HuH-7 (cell line): ENCODE measurements at regions not wholly inside any gene's neighbourhood (a gene's known extent, or its start where the extent isn't known, plus 50 kb on each side); places are given as distances from the start of the nearest gene placed in this dataset.
"Not testable (repeated sequence)": the region's sequence is repeated elsewhere in the genome, so short reads cannot be mapped to it uniquely, and the experiment has no call there.

Experiments
- DNase-seq: peaks from one replicate; pipeline ENCODE4 v3.0.0; 2011; ENCODE audit warnings: low spot score

DNA sequence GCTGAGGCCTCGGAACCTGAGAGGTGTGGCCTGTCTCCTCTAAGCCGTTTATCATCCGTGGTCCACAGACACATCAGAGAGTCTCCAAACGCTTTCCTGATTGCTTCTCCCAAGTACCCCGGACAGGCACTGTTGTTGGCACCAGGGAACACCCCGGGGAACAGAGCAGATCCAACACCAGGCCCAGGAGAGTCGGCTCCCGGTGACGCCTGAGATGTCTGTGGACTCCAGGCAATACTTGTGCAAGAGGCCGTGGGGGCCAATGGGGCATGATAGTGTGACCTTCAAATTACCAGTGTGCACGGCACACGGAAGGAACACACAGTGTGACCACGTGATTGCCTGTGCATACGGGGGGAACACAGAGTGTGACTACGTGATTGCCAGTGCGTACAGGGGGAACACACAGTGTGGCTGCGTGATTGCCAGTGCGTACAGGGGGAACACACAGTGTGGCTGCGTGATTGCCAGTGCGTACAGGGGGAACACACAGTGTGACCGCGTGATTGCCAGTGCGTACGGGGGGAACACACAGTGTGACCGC lies 136.6 kb downstream of the RTP5 start:
- not testable (repeated sequence) for DNase-seq

DNA sequence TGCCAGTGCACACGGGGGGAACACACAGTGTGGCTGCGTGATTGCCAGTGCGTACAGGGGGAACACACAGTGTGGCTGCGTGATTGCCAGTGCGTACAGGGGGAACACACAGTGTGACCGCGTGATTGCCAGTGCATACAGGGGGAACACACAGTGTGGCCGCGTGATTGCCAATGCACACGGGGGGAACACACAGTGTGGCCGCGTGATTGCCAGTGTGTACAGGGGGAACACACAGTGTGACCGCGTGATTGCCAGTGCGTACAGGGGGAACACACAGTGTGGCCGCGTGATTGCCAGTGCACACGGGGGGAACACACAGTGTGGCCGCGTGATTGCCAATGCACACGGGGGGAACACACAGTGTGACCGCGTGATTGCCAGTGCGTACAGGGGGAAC lies 139.4 kb downstream of the RTP5 start:
- not testable (repeated sequence) for DNase-seq

DNA sequence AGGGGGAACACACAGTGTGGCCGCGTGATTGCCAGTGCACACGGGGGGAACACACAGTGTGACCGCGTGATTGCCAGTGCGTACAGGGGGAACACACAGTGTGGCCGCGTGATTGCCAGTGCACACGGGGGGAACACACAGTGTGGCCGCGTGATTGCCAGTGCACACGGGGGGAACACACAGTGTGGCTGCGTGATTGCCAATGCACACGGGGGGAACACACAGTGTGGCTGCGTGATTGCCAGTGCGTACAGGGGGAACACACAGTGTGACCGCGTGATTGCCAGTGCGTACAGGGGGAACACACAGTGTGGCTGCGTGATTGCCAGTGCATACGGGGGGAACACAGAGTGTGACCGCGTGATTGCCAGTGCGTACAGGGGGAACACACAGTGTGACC lies 140.3 kb downstream of the RTP5 start:
- DNase-seq, result not testable (repeated sequence)

DNA sequence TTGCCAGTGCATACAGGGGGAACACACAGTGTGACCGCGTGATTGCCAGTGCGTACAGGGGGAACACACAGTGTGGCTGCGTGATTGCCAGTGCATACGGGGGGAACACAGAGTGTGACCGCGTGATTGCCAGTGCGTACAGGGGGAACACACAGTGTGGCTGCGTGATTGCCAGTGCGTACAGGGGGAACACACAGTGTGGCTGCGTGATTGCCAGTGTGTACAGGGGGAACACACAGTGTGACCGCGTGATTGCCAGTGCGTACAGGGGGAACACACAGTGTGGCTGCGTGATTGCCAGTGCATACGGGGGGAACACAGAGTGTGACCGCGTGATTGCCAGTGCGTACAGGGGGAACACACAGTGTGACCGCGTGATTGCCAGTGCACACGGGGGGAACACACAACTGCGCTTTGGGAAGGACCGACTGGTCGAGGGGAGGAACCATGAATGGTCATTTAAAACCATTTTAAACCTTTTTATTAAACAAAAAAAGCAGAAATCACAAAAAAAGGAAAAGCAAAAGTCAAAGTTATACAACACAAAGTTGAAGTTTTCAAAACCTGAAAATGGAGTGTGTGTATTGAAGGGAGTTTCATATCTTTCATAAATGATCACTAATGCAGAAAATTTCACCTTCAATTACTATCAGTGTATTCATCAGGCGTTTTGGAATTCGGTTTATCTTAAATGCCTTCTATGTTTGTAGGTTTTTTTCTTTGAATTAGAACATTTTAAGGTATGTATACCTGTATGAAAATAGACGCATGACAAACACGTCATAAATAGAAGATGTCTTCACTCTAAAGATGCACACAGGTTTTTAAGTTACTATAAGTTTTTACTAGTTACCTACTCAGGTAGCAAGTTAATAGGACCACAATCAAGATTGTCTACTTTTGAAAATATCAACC lies 141.0 kb downstream of the RTP5 start:
- not testable (repeated sequence) for DNase-seq

DNA sequence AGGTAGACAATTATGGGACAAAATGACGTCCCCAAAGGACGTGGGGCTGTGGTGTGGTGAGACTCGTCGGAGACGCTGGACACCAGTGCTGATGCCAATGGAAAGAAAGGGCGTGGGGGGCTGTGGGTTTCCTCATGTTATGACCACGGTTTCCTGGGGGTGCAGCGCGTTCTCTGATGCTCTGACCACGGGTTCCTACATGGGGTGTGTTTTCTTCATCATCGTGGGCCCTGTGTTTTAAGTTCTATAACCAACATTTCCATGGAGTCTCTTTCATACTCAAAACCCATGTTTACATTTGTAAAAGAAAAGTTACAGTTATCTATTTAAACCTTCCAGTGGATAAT lies 141.6 kb downstream of the RTP5 start:
- no peak for DNase-seq

DNA sequence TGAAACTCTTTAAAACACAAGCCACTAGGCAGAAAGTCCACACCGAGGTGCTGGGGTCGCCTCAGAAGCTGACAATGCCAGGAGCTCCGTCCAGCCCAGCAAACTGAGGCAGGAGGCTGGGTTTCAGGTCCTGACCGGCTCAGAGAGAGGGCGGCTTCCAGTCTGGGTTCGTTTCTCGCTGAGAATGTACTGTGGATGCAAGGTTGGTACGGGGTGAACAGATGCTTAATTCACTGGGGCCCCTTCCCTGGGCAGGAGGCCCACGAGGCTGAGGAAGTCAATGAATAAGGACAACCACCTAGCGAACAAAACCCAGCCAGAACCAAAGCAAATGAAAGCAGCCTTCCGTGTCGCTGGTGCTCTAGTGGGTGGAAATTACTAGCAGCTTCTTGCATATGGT lies 142.0 kb downstream of the RTP5 start:
- no peak for DNase-seq

DNA sequence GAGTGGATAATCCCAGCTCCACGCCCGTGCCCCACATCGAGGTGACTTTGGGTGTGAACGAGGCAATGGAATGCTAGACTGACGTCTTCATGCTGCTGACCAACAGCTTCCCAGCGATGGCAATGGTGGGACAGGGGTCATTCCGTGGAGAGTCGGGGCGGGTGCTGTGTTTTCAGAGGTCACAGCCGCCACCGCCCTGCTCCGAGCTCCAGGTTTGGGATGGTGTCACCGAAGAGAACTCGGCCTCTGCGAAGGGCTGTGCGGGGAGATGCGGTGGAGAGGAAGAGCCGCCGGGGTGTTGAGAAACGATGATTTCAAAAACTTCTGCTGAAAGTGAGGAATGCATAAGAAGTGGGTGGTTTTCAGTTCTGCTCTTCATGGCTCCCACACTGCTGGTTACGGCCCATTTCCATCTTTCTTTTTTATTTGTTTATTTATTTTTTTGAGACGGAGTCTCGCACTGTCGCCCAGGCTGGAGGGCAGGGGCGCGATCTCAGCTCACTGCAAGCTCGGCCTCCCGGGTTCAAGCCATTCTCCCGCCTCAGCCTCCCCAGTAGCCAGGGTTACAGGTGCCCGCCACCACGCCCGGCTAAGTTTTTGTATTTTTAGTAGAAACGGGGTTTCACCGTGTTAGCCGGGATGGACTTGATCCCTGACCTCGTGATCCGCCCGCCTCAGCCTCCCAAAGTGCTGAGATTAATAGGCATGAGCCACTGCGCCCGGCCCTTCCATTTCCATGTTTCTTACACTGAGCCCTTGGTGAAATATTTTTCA lies 142.6 kb downstream of the RTP5 start:
- no peak for DNase-seq

DNA sequence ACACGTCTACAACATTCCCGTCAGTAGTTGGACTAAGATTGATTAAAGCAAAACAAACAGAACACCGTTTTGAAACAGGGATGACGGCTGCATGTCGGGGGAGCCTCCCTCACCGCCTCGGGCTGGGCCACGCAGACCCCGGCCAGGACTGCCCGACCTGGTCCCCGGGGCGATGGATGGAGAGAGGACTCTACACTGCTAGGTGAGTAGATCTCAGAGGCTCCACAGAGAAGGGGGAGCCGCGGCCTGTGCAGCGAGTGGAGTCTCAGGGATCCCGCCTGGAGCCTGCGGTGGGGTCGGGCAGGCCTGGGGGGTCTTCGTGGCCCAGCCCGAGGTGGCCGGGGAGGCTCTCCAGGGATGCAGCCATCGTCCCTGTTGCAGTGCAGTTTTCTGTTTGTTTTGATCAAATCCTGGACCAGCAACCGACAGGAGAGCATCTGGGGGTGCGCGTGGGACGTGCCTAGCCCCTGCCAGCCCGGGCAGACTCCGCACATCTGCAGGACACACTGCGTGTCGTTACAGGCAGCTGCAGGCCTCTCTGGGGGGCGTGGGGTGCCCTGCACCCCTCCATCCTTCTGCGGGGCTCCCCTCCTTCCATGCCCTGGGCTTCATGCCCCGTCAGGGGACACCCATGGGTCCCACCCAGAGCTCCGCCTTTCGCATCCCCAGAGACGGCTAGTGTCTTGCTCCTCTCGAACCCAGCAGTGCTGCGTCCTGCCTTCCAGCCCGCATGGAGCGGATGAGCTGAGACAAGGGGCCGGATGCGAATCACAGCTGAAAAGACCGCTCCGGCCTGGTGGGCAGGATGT lies 143.6 kb downstream of the RTP5 start:
- no peak for DNase-seq

DNA sequence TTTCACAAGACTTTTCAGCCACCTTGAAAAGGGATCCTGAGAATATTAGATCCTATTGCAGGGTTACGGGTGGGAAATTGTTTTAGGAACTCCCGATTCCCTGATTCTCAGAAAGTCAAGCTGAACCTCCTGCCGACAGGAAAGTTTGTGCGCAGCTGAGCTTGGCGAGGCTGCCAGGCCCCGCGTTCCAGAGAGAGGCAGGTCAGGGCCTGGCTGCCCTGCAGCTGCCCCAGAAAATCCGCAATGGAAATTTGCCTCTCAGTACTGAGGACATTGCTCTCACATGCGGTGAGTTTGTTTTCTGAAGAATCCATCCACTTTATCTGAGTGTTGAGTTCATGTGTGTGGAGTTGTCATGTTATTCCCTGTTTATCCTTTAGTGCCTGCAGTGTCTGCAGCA lies 144.2 kb downstream of the RTP5 start:
- DNase-seq, result no peak

DNA sequence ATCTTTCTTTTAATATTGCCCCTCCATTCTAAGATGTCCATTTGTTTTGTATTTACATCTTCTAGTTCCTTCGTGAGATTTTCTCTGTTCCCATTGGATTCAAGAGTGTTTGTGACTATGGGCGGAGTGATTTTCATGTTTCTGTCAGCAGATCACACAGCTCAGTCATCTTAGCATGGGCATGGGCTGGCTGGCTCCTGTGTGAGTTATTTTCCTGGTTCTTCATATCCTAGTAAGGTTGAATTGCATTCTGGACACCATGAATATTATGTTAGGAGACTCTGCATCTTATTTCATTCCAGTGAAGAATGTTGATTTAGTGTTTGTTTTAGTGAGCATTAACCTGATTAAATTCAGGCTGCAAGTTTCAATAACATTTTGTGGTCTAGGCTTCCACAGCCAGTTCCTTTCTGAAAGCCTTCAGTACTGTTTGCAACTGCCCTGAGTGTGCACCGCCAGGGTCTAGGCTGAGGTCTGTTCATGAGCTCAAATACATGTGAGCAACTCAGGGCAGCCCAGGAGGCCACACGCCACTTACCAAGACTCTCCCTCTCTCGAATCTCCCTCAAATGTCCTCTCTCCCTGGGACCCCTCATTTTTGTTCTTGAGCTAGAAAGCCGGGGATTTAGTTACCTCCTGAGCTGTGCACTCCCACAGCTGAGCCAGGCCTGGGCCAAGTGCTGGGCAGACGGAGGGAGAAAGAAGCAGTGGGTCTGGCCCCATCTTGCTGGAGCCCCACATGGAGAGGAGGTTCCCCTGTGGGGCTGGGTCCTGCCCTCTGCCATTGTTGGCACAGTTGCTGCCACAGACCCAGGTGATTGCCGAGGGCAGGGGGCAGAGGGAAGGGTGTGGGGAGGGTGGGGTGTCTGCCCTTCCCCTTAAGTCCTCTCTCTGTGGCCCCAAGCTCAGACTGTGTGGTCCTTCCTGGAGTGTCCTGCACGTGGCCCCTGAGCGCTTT lies 145.9 kb downstream of the RTP5 start:
- DNase-seq, result no peak

DNA sequence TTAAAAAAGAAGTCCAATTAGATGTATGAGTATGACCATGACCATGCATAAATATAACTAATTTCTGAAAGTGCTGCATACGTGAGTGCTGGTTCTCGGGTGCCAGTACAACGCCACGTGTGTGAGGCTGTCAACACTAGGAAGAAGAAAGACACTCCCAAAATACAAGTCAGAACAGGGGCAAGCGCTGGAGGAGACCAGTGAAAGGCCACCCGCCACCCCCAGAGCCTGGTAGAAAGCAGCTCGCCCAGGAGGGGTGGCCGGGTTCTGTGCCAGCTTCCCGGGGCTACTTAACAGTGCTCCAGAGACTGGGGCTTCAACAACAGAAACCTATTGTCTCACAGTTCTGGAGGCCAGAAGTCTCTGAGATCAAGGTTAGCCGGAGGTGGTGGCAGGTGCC lies 147.6 kb downstream of the RTP5 start:
- DNase-seq, result no peak

DNA sequence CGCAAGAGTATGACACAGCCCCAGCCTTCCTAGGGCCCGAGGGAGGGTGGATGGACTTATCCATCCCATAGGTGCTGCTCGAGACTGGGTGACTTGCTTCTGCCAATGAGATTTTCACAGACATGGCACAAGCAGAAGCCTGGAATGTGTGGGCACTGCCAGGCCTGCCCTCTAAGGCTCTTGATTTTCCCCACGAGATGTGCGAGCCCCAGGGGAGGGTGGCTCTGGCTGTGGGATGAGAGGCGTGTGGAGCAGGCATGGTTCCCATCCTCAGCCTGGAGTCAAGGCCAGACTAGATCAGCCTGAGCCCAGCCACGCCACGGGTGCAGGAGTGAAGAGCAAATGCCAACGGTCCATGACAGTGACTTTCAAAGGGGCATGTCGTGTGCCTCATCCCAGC lies 148.9 kb downstream of the RTP5 start:
- not testable (repeated sequence) for DNase-seq

DNA sequence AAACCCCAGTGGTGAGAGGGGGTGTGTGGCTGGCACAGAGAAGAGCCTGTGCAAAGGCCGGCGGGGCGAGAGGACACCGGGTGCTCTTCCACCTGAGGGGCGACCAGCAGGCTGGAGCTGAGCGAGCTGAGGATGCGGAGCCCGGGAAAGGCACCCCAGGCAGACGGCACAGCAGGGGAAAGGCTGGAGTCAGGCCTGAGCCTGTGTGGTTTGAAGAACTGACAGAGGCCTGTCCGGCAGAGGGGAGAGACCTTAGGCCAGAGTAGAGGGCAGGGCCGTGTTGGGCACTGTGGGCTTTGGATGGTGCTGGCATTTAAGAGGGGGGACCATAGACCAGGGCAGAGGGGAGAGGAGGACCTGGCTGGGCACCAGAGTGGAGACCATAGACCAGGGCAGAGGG lies 149.8 kb downstream of the RTP5 start:
- DNase-seq, result no peak

DNA sequence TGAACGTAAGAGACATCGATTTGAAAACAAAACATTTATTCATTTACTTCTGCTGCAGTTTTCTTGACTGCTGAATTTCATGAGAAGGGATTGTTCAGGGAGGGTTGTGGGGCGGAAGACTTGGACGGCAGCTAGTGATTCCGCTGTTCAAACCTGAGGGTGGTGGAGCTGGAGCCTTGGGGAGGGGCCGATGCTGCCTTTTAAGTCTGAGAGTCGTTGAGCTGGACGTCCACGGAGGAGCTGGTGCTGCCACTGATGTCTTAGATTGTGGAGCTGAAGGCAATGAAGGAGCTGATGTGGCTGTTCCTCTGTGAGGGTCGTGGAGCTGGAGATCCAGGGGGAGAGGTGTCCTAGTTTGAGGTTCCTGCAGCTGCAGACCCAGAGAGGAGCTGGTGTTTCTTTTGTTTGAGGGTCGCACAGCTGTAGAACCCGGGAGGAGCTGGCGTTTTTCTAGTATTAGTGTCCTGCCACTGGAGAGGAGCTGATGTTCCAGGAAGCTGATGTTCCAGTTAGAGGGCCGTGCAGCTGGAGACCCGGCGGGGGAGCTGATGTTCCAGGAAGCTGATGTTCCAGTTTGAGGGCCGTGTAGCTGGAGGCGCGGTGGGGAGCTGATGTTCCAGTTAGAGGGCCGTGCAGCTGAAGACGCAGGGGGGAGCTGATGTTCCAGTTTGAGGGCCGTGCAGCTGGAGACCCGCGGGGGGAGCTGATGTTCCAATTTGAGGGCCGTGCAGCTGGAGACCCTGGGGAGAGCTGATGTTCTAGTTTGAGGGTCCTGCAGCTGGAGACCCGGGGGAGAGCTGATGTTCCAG lies 150.9 kb downstream of the RTP5 start:
- DNase-seq, result no peak

DNA sequence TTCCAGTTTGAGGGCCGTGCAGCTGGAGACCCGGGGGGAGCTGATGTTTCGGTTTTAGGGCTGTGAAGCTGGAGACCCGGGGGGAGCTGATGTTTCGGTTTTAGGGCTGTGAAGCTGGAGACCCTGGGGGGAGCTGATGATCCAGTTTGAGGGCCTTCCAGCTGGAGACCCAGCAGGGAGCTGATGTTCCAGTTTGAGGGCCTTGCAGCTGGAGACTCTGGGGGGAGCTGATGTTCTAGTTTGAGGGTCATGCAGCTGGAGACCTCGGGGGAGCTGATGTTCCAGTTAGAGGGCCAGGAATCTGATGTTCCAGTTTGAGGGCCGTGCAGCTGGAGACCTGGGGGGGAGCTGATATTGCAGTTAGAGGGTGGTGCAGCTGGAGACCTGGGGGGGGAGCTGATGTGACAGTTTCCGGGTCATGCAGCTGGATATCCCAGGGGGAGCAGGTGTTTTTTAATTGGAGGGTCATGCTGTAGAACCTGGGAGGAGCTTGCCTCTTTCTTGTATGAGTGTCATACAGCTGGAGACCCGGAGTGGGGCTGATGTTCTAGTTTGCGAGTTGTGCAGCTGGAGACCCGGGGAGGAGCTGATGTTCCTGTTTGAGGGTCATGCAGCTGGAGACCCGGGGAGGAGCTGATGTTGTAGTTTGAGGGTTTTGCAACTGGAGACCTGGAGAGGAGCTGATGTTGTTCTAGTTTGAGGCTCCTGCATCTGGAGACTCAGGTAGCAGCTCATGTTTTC lies 153.2 kb downstream of the RTP5 start:
- DNase-seq, result no peak

DNA sequence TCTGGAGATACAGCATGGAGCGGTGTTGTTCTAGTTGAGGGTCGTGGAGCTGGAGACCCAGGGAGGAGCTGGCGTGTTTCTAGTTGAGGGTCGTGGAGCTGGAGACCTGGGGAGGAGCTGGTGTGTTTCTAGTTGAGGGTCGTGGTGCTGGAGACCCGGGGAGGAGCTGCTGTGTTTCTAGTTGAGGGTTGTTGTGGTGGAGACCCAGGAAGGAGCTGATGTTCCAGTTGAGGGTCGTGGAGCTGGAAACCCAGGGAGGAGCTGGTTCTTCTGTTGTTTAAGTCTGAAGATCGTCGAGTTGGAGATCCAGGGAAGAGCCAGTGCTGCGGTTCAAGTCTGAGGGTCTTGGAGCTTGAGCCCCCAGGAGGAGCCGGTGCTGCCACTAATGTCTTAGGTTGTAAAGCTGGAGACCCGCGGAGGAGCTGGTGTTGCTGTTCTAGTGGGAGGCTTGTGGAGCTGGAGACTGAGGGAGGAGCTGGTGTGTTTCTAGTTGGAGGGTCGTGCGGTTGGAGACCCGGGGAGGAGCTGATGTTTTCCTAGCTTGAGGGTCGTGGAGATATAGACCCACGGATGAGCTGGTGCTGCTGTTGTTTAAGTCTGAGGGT lies 155.3 kb downstream of the RTP5 start:
- DNase-seq, result no peak

DNA sequence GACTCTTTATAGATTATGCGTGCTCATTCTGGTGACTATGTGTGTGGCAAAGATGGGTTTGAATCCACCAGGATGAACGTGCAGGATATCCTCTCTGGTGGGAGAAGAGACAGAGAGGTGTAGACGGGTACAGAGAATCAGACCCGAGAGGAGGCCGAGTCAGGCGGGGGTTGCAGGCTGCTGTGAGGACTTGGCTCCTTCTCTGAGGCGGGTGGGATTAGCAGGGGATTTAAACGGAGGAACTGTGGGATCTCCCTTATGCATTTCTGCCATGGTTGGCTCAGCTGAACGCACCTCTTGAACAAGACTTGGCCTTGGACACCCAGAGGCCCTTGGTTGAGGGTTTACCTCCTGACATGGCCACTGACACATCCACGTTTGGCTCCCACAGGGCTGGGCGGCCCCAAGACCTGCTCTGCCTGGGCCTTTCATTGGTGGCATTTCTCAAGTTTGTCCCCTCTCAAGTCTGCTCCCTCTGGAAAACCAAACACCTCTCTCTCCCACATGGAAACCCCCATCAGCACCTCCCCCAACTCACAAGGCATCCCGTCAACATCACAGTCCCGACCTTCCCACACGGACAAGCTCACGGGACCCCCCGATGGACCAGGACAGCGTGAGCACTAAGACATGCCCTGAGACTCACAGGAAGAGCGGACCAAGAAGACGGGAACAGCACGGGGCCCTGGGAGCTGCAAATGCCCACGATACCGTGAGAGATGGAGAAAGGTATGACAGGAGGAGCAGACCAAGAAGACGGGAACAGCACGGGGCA lies 158.3 kb downstream of the RTP5 start:
- no peak for DNase-seq
